NCI-H128 (cell line): ENCODE measurements at regions not wholly inside any gene's neighbourhood (a gene's known extent, or its start where the extent isn't known, plus 50 kb on each side); places are given as distances from the start of the nearest gene placed in this dataset.
A peak's percentile ranks its signal among the peaks of the same experiment; 100 is the strongest.
"Not testable (repeated sequence)": the region's sequence is repeated elsewhere in the genome, so short reads cannot be mapped to it uniquely, and the experiment has no call there.

Experiments
- DNase-seq: peaks from one replicate; lab custom pipeline; 2025; ENCODE audit not compliant: unreplicated experiment; lab: John Stamatoyannopoulos, UW

- DNase-seq: no peak
These were observed 143.5 kb upstream of the MARCKS start for GRCh38 chr6:113713665-113714064.

DNA sequence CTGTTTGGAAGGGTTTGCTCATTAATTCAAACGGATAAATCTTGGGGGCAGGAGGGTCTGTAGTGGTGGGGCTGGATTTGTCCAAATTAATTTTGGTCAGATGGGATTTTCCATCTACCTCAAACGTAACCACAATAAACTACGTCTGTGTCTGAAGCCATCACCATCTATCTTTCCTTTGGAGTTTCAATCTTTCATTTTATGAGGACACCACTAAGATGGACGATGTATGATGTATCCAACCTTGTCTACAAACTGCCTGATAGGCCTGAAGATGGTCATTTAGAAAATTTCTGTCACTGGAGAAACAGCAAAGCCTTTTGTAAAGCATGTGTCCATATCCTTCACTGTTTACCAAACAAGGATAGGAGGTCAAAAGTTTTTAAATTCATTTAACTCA is 138.6 kb upstream of the MARCKS start:
- no peak for DNase-seq

GRCh38 chr6:113719064-113719463 is 138.1 kb upstream of the MARCKS start:
- DNase-seq: no peak

GRCh38 chr6:113719545-113719944 is 137.6 kb upstream of the MARCKS start:
- DNase-seq: no peak

DNA sequence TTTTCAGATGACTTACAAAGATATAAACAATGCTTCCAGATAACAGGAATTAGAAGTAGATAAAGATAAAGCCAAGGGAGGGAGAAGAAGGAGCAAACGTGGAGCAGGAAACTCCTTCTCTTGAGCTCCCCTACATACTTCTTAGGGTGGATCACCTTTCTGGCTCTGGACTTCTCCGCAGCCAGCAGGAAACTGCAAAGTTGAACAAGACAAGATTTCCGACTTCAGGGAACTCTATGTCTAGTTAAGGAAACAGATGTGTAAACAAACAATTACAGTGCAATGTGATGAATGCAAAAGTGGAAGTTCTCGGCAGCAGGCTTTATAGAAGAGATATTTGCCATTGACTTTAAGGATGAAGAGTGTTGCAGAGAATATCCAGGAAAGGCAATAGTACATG is 134.0 kb upstream of the MARCKS start:
- DNase-seq: no peak

DNA sequence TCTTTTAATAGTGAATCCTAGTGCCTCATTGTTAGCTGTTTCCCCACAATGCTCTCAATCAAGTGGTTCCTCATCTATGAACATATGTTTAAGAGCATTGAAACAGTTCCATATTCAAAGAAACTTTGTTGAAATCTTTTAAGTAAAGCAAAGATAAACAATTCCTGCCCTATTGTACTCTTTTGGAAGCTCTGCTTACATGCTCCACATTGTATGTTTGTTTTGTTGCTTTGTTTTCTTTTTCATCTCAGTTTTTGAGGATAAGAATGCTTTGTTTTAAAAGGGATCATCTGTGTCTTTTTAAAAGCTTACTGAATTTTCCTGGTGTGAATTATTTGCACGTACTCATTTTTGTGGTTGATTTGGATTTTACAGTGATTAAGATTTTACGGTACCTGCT is 132.2 kb upstream of the MARCKS start:
- not testable (repeated sequence) for DNase-seq

- DNase-seq: no peak
These were observed 125.6 kb upstream of the MARCKS start for GRCh38 chr6:113731541-113731940.

- DNase-seq: peak; percentile 64
These were observed 124.7 kb upstream of the MARCKS start for GRCh38 chr6:113732384-113732966.

GRCh38 chr6:113733381-113733780 is 123.8 kb upstream of the MARCKS start:
- no peak for DNase-seq

GRCh38 chr6:113734982-113735381 is 122.2 kb upstream of the MARCKS start:
- DNase-seq: no peak

DNA sequence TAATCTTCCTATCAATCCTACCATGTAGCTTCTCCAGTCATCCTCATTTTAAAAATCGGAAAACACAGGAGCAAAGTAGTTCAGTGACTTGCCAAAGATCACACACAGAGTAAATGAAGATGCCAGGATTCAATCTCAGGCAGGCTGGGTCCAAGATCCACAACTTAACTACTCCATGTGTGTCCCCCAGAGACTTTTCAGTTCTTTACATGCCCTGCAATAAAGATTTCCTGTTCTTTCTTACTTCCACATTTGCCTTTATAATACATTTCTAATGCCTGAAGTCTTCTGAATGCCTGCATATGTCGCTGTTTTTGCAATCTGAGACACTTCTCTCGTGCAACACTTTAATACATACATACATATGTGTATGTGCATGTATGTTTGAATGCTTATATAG is 121.7 kb upstream of the MARCKS start:
- DNase-seq: no peak

GRCh38 chr6:113736978-113737377 is 120.2 kb upstream of the MARCKS start:
- DNase-seq: no peak

DNA sequence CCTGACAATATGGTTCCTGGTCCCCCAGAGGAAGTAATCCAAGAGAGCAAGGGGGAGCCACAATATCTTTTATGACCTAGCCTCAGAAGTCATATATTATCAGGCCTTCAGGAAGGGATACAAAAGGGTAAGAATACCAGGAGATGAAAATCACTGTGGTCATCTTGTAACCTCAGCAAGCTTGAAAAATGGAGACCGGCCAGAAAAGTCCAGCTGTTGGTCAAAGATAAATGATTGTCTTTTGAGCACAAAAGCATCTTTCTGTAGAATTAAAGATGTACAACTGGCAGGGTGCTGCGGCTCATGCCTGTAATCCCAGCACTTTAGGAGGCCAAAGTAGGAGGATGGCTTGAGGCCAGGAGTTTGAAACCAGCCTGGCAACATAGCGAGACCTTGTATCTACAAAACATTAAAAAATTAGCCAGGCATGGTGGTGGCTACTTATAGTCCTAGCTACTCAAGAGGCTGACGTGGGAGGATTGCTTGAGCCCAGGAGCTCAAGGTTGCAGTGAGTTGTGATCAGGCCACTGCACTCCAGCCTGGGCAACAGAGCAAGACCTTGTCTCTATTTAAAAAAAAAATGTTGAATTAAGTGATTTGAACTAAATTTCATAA is 118.0 kb upstream of the MARCKS start:
- DNase-seq: no peak

GRCh38 chr6:113741651-113742050 is 115.5 kb upstream of the MARCKS start:
- DNase-seq: no peak

DNA sequence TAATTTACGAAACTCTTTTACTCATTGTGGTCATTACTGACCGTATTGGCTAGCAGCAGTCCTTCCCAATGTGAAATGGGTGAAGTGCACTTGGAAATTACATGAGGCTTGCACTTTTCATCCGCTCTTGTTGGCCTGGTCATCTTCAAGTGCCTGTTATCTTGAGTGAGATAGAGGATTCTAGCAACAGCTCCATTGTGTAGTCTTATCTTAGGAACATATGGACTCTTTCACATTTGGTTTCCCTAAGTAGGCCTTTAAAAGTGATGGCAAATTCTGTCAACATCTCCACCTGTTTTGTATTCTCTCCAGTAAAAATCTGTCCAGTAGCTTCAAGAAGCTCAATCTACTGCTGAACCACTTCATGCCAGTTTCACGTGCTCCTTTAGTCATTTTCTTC is 114.8 kb upstream of the MARCKS start:
- DNase-seq: no peak

- DNase-seq: no peak
These were observed 112.3 kb upstream of the MARCKS start for GRCh38 chr6:113744861-113745260.

- no peak for DNase-seq
These were observed 106.8 kb upstream of the MARCKS start for GRCh38 chr6:113750151-113750855.

GRCh38 chr6:113754291-113754690 is 102.9 kb upstream of the MARCKS start:
- no peak for DNase-seq

GRCh38 chr6:113755449-113756289 is 101.5 kb upstream of the MARCKS start:
- no peak for DNase-seq

GRCh38 chr6:113756290-113756665 is 100.9 kb upstream of the MARCKS start:
- DNase-seq: no peak

DNA sequence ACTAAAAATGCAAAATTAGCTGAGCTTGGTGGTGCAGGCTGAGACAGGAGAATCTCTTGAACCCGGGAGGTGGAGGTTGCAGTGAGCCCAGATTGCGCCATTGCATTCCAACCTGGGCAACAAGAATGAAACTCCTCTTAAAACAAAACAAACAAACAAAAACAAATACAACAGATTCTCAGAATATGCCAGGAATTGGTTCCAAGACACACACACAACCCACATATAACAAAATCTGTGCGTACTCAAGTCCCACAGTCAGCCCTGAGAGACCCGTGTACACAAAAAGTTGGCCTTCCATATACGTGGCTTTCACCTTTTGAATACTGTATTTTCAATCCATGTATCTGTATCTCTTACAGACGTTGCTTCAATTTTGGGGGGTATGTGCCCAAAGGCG is 98.9 kb upstream of the MARCKS start:
- DNase-seq: no peak
